WTC11 (cell line): ENCODE measurements at regions not wholly inside any gene's neighbourhood (a gene's known extent, or its start where the extent isn't known, plus 50 kb on each side); places are given as distances from the start of the nearest gene placed in this dataset.

ENCODE experiments used
- CREB1 ChIP-seq: sonication (generic); formaldehyde crosslinking; IDR thresholded peaks from 2 replicates; pipeline ENCODE4 v1.8.0; 2023; ENCODE audit warnings: mild to moderate bottlenecking, missing genetic modification reagents
- CREM ChIP-seq: sonication (generic); formaldehyde crosslinking; IDR thresholded peaks from 2 replicates; pipeline ENCODE4 v1.8.1; 2022; ENCODE audit warnings: mild to moderate bottlenecking, missing genetic modification reagents, moderate library complexity
- CTCF ChIP-seq: fragments of 200-600 bp; IDR thresholded peaks from 2 replicates; pipeline ENCODE4 v1.8.0; 2022; ENCODE audit warnings: antibody characterized with exemption
- ESRRA ChIP-seq: sonication (generic); formaldehyde crosslinking; IDR thresholded peaks from 2 replicates; pipeline ENCODE4 v1.8.1; 2022; ENCODE audit warnings: mild to moderate bottlenecking, missing genetic modification reagents, borderline replicate concordance
- ETV6 ChIP-seq: sonication (generic); formaldehyde crosslinking; IDR thresholded peaks from 2 replicates; pipeline ENCODE4 v1.8.1; 2022; ENCODE audit warnings: mild to moderate bottlenecking, missing genetic modification reagents
- JUN ChIP-seq: sonication (generic); formaldehyde crosslinking; IDR thresholded peaks from 2 replicates; pipeline ENCODE4 v1.8.0; 2023; ENCODE audit warnings: mild to moderate bottlenecking, missing genetic modification reagents
- KAT7 ChIP-seq: sonication (generic); formaldehyde crosslinking; IDR thresholded peaks from 2 replicates; pipeline ENCODE4 v1.8.1; 2023; ENCODE audit warnings: missing genetic modification reagents, mild to moderate bottlenecking, borderline replicate concordance
- ZNF416 ChIP-seq: fragments of 250-450 bp; sonication (Bioruptor Pico); IDR thresholded peaks from 2 replicates; pipeline ENCODE4 v1.9.0; 2021; ENCODE audit warnings: mild to moderate bottlenecking, inconsistent platforms
- ZNF423 ChIP-seq: fragments of 250-450 bp; sonication (Bioruptor Pico); IDR thresholded peaks from 2 replicates; pipeline ENCODE4 v2.1.2; 2022; ENCODE audit warnings: mild to moderate bottlenecking, moderate library complexity
- TF ChIP-seq, protein P1 (sequence below): sonication (generic); formaldehyde crosslinking; IDR thresholded peaks from 2 replicates; pipeline ENCODE4 v1.8.1; 2023; ENCODE audit warnings: mild to moderate bottlenecking, missing genetic modification reagents, moderate library complexity
- TF ChIP-seq, protein P2 (sequence below): fragments of 250-450 bp; sonication (Bioruptor Pico); IDR thresholded peaks from 2 replicates; pipeline ENCODE4 v1.8.0; 2021; ENCODE audit warnings: mild to moderate bottlenecking
- TF ChIP-seq, protein P3 (sequence below): sonication (generic); formaldehyde crosslinking; IDR thresholded peaks from 2 replicates; pipeline ENCODE4 v1.8.1; 2022; ENCODE audit warnings: low read depth, missing genetic modification reagents, borderline replicate concordance
- TF ChIP-seq, protein P4 (sequence below): sonication (generic); formaldehyde crosslinking; IDR thresholded peaks from 2 replicates; pipeline ENCODE4 v1.8.1; 2023; ENCODE audit warnings: mild to moderate bottlenecking, missing genetic modification reagents
- TF ChIP-seq, protein P5 (sequence below): sonication (generic); formaldehyde crosslinking; IDR thresholded peaks from 2 replicates; pipeline ENCODE4 v1.8.0; 2022; ENCODE audit warnings: mild to moderate bottlenecking, missing genetic modification reagents

DNA sequence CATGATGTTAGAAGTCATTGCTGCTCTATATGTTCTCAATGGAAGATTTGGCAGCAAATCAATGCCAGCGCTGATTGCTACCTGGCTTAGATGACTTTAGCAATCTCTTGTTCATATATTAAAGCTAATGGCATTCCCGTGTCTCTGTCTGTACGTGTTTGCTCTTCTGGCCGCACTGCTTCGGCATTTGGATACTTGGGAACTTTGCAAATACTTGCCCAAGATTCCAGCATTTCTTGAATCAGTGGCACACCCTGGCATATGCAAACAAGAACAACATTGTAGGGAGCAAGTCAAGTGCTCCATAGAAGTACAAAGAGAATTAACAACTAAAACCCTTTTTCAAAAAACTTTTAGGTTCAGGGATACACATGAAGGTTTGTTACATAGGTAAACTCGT lies 128.9 kb upstream of the TMEM164 start:
- TF ChIP-seq CTCF (no peak), ZNF423 (CRISPR knock-in tag) (no peak), KAT7 (CRISPR knock-in tag) (no peak), CREB1 (CRISPR knock-in tag) (no peak), ETV6 (CRISPR knock-in tag) (no peak), ESRRA (no peak), ZNF416 (CRISPR knock-in tag) (no peak), JUN (CRISPR knock-in tag) (no peak), CREM (CRISPR knock-in tag) (no peak)
- TF ChIP-seq, protein P1, sequence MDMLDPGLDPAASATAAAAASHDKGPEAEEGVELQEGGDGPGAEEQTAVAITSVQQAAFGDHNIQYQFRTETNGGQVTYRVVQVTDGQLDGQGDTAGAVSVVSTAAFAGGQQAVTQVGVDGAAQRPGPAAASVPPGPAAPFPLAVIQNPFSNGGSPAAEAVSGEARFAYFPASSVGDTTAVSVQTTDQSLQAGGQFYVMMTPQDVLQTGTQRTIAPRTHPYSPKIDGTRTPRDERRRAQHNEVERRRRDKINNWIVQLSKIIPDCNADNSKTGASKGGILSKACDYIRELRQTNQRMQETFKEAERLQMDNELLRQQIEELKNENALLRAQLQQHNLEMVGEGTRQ (CRISPR knock-in tag), result no peak
- TF ChIP-seq, protein P2, sequence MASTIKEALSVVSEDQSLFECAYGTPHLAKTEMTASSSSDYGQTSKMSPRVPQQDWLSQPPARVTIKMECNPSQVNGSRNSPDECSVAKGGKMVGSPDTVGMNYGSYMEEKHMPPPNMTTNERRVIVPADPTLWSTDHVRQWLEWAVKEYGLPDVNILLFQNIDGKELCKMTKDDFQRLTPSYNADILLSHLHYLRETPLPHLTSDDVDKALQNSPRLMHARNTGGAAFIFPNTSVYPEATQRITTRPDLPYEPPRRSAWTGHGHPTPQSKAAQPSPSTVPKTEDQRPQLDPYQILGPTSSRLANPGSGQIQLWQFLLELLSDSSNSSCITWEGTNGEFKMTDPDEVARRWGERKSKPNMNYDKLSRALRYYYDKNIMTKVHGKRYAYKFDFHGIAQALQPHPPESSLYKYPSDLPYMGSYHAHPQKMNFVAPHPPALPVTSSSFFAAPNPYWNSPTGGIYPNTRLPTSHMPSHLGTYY (CRISPR knock-in tag), result no peak
- TF ChIP-seq, protein P3, sequence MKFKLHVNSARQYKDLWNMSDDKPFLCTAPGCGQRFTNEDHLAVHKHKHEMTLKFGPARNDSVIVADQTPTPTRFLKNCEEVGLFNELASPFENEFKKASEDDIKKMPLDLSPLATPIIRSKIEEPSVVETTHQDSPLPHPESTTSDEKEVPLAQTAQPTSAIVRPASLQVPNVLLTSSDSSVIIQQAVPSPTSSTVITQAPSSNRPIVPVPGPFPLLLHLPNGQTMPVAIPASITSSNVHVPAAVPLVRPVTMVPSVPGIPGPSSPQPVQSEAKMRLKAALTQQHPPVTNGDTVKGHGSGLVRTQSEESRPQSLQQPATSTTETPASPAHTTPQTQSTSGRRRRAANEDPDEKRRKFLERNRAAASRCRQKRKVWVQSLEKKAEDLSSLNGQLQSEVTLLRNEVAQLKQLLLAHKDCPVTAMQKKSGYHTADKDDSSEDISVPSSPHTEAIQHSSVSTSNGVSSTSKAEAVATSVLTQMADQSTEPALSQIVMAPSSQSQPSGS (CRISPR knock-in tag), result no peak
- TF ChIP-seq, protein P4, sequence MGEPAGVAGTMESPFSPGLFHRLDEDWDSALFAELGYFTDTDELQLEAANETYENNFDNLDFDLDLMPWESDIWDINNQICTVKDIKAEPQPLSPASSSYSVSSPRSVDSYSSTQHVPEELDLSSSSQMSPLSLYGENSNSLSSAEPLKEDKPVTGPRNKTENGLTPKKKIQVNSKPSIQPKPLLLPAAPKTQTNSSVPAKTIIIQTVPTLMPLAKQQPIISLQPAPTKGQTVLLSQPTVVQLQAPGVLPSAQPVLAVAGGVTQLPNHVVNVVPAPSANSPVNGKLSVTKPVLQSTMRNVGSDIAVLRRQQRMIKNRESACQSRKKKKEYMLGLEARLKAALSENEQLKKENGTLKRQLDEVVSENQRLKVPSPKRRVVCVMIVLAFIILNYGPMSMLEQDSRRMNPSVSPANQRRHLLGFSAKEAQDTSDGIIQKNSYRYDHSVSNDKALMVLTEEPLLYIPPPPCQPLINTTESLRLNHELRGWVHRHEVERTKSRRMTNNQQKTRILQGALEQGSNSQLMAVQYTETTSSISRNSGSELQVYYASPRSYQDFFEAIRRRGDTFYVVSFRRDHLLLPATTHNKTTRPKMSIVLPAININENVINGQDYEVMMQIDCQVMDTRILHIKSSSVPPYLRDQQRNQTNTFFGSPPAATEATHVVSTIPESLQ (CRISPR knock-in tag), result no peak
- TF ChIP-seq, protein P5, sequence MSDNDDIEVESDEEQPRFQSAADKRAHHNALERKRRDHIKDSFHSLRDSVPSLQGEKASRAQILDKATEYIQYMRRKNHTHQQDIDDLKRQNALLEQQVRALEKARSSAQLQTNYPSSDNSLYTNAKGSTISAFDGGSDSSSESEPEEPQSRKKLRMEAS (CRISPR knock-in tag), result no peak
